ENCODE measurements at regions not wholly inside any gene's neighbourhood (a gene's known extent, or its start where the extent isn't known, plus 50 kb on each side); places are given as distances from the start of the nearest gene placed in this dataset.

DNA sequence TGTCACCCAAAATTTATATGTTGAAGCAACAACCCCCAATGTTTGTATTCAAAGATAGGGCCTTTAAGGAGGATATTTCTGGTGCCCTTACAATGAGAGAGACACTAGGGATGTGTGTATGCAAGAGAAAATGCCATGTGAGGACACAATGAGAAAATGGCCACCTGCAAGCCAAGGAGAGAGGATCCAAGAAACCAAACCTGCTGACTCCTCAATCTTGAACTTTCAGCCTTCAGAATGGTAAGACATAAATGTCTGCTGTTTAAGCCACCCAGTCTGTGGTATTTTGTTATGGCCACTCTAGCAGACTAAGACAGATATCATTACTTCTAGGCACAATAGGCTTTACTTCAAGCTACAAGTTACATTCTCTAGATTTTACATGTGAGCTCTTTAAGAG lies 1145.1 kb upstream of the MAP3K7 start:
- DNase-seq = no peak

- no peak for DNase-seq
Observed at GRCh38 chr6:91730710-91731109, 1143.8 kb upstream of the MAP3K7 start.

DNA sequence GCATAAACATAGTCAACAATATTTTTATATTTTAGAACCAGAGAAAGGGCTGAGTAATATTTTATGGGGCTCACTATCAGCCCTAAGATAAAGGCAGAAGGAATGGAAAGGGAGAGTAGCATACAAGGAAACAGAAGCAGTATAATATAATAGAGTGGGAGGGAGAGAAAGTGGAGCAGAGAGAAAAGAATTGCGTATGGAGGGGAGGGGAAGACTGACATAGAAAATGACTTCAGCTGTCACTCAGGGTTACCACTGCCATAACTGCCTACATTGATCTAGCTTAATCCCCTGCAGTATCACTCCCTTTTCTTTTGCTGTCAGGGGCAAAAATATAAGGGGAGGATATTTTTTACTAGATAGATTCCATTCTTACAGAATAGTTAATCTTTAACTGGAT lies 1133.5 kb upstream of the MAP3K7 start:
- no peak for DNase-seq

- DNase-seq = no peak
Observed at GRCh38 chr6:91719414-91719813, 1132.5 kb upstream of the MAP3K7 start.

- DNase-seq = no peak
Observed at GRCh38 chr6:91718198-91718597, 1131.3 kb upstream of the MAP3K7 start.

DNA sequence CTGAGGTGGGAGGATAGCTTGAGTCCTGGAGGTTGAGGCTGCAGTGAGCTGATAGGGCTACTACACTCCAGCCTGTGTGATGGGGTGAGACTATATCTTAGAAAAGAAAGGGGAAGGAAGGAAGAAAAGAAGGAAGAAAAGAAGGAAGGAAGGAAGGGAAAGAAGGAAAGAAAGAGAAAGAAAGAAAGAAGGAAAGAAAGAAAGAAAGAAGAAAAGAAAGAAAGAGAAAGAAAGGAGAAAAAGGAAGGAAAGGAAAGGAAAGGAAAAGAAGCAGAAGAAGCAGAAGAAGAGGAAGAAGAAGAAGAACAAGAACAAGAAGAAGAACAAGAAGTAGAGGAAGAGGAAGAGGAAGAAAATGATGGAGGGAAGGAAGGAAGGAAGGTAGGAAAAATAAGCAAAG lies 1130.2 kb upstream of the MAP3K7 start:
- no peak for DNase-seq

- DNase-seq = no peak
Observed at GRCh38 chr6:91716361-91716760, 1129.5 kb upstream of the MAP3K7 start.

GRCh38 chr6:91715171-91715805 lies 1128.4 kb upstream of the MAP3K7 start:
- DNase-seq = no peak

GRCh38 chr6:91713911-91714310 lies 1127.0 kb upstream of the MAP3K7 start:
- DNase-seq = no peak

DNA sequence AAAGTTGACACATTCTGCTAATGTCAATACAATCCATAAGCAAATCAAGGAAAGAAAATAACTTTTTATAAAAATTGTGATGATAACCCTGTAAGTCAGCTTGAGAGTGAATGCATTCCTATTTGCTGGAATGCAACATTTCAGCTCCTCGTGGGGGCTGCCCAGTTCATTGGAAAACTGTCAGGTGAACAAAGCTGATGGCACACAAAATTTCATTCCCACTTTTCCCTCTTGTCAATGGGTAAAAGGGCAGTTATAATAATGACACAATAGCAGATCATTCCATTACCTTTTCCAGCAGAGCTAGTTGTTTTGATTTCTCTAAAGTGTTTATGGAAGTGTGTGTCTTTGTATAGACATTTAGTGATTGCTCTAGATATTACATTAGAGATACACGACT lies 1124.6 kb upstream of the MAP3K7 start:
- DNase-seq = no peak

- DNase-seq = no peak
Observed at GRCh38 chr6:91710342-91710741, 1123.5 kb upstream of the MAP3K7 start.

- DNase-seq = no peak
Observed at GRCh38 chr6:91708534-91708933, 1121.7 kb upstream of the MAP3K7 start.

GRCh38 chr6:91705646-91706045 lies 1118.8 kb upstream of the MAP3K7 start:
- DNase-seq = no peak

GRCh38 chr6:91704531-91704930 lies 1117.7 kb upstream of the MAP3K7 start:
- DNase-seq = no peak

GRCh38 chr6:91697010-91697695 lies 1110.3 kb upstream of the MAP3K7 start:
- no peak for DNase-seq

DNA sequence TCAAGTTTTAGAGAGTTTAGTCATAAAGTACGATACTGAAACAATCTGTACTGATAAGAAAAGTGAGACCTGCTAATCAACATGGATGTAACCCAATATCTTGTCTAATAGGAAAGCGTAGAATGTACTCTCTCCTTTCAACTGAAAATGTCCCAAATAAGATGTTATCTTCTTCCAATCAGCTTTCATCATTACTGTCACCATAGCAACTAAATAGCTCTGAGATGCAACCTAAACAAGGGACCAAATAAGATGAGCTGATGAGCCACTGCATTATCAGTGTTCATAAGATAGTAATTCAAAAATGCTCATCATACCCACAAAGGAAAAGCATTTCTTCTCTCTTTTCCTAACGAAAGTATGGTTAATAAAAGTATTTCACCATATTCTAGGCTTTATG lies 1108.3 kb upstream of the MAP3K7 start:
- no peak for DNase-seq

- no peak for DNase-seq
Observed at GRCh38 chr6:91694016-91694654, 1107.3 kb upstream of the MAP3K7 start.

- no peak for DNase-seq
Observed at GRCh38 chr6:91691449-91691848, 1104.6 kb upstream of the MAP3K7 start.

DNA sequence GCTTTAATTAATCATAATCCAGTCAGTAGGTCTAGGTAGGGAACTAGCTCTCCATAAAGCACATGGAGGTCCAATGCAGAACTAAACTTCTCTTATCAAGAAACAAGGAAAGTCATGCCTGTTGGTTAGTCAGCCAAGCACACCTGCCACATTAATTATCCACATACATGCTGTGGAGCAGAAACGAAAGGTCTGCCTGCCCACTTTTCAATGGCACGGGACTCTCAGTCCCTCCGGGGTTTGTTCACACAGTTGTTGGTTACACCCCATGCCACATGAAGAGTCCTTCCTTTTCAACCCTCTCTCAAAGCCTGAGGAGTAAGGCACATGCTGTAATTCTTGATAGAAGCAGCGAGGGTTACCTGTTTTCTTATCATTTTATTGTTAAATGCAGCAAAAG lies 1096.4 kb upstream of the MAP3K7 start:
- no peak for DNase-seq

- DNase-seq = no peak
Observed at GRCh38 chr6:91681296-91681695, 1094.4 kb upstream of the MAP3K7 start.

DNA sequence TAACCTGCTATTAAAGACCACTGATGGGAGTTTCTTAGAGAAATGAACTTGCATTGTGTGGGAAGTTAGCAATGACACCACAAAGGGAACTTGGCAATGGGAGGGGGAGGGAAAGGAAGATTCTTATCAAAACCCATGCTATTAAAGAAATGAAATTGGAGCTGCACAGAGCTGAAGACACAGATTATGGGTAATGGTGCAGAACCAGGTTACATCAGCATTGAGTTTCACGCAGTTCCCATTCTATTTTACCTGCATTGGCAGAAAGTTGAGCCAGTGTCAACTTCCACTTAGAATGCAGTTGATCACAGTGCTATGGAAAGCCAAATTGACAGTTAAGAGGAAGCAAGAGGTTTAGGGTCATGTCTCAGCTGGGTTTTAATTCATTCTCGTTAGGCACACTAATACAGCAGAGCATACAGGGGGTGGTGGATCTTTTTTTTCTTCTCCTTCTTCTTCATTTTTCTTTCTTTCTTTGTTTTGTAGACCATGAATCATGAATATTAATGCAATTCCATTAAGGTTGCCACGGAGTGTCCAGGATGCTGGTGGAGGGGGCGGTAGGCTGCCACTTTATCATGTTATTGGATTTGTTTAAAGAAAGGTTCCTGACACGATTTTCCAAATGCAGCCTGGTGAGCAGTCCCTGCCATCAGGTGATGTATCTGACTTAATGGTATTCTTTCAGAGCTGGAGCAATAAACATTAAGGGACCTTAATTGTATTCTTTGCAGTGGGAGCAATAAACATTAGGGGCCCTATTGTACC lies 1092.0 kb upstream of the MAP3K7 start:
- no peak for DNase-seq

- no peak for DNase-seq
Observed at GRCh38 chr6:91672201-91672600, 1085.3 kb upstream of the MAP3K7 start.

DNA sequence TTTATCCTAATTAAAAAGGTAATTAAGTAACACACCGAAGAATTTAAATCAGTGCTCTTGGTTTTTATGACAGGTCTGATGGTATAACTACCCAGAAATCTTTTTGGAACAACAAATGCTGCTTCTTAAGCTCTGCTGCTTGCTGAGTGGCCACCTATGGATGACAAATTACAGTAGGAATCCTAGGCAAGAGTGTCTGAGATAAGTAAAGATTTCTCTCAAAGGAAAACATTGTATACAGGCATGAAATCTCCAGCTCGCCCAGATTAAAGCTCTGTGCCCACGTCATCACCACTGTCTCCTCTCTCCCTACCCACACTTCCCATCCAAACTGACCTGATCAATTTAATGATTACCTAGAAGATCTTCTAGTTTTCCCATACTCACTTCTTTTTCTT lies 1083.0 kb upstream of the MAP3K7 start:
- no peak for DNase-seq

Measured in activated CD4-positive, alpha-beta T cell treated with anti-CD3 and anti-CD28 coated beads, Interleukin-2, amount 50 U/mL, for 4 hours (primary cell).